ENCODE measurements at regions not wholly inside any gene's neighbourhood (a gene's known extent, or its start where the extent isn't known, plus 50 kb on each side); places are given as distances from the start of the nearest gene placed in this dataset.
A peak's percentile ranks its signal among the peaks of the same experiment; 100 is the strongest.

DNA sequence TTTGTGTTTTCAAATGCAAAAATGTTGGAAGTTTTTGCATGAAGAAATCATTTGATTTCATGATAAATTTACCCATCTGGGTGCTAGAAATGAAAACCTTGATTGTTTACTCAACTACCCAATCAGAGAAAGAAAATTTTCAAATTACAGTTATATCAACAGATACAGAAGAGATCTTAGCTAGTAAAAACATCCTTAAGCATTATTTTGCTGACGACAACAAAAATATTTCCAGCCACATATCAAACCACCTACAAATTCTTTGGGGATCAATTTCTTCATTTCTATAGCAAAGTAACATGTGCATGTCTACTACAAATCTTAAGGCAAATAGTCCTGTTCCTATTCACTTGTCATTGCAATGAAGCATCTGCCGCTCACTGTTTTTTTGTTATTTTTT, 530.3 kb downstream of the ZIC1 start:
- DNase-seq (ENCODE audit: low spot score) = no peak

DNA sequence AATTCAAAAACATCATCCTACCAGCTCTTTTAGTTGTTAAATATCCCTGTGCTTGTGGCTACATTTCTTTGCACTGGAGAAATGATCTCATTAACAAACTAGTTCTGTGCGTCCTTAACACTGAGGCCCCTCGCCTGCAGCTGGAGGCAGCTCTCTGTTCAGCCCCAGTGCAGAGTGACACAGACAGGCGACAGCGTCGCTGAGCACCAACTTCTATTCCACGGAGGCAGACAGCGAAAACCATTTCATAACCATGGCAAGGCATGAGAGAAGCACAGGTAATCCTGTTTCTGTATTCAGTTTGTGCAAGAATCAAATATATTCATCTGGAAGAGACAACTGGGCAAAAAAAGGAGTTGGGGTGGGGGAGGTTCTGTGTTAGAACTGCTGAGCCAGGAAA, 530.7 kb downstream of the ZIC1 start:
- peak; percentile 54 for DNase-seq (ENCODE audit: low spot score)

DNA sequence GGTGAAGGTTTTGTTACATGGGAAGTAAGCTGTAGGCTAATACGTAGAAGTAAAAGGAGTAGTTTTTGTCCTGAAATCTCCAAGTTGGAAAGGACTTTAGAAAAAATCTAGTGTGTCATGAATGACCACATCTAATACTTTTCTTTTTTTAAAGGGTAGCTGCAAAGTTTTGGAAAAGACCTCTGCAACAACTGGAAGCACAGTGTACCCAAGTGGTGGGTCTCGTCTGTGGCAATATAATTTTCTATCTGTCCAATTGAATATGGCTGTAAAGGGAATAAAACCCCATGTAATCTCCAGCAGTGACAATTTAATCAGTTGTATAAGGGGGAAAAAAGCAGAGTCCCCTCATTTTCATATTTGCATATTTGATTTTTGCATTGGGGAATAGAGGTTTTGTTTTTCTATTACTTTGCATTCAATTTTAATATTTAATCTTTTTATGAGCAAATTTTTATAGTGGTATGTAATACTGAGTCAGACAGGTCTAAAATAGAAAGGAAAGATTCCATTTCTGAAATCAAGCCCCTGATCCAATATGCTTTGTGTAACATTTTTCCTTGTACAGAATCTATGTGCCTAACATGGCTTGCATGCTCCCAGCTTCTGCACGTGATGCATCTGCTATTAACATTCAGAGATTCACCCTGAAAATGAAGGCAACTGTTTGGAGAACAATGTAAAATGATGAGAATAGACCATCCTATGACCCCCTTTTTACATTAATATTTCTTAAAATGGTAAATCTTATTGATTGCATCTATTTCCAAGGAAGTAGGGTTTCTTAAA, 531.4 kb downstream of the ZIC1 start:
- no peak for DNase-seq (ENCODE audit: low spot score)

DNA sequence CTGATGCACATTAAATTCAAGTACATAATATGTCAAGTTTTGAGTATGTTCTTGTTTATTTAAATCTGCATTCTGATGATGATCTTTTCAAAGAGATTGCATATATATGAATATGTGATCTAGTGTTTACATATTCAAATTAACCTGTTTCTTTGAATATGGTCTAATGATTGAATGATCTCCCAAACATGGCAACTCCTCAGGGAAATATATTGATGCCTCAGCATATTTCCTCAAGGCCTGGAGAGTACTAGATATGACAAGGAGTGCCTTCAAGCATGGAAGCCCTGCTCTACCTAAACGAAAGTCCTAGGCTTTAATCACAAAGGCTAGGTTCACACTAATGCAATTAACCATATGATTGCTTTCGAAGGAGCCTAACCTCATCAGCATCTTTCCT, 532.8 kb downstream of the ZIC1 start:
- DNase-seq (ENCODE audit: low spot score) = no peak

DNA sequence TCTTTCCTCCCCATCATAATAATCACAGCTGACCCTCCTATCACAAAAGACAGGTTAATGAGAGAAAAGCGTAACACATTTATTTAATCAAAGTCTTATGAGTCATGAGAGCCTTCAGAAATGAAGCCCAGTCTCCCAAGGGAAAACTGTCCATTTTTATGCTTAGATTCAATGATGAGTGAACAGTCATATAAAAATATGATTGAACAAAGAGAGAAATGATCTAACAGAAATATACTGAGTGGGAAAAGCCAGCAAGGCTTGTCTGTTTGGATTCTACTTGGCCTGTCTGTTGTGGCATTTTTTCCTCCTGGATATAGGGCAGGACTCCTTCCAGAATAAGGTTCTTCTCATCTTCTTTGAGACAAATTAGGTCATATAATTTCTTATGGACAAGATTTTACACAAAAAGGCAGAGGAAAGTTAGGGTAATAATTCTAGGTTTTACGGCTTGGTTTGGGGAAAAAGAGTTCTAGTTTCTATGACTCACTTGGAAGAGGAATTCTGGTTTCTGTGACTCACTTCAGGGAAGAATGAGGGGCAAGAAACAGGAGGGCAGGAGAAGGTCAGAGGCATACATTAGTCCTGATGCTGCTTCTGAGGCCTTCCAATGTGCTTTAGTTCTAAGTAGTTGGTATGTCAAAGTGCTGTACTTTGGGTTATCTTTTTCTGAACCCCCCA, 534.2 kb downstream of the ZIC1 start:
- DNase-seq (ENCODE audit: low spot score) = no peak

DNA sequence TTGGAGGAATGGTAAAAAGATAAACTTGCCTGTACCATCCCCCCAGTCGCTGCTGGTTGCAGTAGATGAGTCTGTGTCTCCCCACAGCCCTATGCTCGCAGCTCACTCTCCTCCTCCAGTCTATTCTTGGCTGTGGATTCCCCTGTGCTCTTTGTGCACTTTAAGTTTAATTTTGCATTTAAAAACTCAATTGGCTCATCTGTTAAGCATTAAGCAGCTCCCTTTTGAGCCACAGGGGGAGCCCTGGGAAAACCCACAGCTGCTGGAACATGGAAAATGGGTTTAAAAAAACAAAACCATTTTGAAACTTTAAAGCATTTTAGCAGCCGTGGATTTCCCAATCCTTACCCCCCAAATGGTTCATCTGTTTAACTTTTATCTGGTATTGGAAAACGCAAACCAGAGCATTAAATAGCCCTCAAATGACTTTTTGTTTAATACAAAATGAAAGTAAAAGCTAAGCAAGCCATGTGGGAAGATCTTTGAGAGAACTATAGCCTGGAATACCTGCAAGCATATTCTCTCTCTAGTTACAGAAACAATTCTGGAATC, 536.9 kb downstream of the ZIC1 start:
- DNase-seq (ENCODE audit: low spot score) = peak; percentile 44

DNA sequence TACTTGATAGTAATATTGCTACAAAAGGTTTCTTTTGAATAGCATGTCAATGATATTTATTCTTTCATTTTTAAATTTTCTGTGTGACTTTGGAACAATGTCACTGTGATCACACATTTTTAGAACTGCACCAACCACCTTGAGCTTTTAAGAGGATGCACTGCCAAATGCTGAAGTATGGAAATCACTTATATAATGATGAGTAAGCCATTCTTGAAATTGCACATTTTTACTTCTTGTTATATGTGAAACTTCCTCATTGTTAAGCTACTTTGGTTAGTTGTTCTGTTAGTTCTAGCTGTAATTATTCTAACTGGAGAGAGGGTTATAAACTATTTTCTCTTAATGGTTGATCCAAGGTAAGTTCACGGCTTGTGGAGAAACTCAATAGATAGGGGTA, 547.5 kb downstream of the ZIC1 start:
- DNase-seq (ENCODE audit: low spot score) = no peak

DNA sequence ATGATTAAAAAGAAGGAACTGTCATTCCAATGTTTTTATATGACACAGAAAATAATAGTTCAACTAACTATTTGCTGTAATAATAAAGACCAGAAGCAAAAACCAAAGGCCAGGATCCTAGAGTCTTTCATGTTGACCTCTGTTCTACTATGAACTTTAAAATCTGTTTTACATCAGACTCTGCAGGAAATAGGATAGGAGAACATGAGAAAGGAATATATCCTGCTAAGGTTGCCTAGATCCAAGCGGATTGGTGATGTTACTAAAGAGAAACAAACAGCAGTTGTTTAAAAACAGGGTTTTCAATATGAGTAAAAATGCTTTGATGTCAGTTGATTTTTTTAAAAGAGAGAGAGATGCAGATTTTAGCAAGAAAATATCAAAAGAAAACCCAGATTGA, 549.6 kb downstream of the ZIC1 start:
- no peak for DNase-seq (ENCODE audit: low spot score)

DNA sequence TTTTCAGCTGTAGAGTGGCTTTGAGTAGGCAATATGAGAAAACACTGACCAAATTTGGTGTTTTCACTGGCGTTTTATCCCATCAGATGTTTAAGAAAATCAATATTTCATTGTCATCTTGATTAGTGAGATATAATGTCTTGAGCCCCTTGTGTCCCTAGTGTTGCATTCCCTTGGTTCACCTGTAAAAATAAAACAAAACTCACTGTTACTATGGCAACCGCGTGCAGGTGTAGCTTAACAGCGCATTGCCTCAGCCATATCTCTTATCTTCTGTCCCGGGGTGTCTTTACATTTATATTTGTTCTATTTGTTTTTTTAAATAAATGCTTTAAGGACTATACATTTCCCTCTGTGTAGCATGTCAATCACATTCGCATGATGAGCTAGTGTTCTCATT, 551.6 kb downstream of the ZIC1 start:
- no peak for DNase-seq (ENCODE audit: low spot score)

DNA sequence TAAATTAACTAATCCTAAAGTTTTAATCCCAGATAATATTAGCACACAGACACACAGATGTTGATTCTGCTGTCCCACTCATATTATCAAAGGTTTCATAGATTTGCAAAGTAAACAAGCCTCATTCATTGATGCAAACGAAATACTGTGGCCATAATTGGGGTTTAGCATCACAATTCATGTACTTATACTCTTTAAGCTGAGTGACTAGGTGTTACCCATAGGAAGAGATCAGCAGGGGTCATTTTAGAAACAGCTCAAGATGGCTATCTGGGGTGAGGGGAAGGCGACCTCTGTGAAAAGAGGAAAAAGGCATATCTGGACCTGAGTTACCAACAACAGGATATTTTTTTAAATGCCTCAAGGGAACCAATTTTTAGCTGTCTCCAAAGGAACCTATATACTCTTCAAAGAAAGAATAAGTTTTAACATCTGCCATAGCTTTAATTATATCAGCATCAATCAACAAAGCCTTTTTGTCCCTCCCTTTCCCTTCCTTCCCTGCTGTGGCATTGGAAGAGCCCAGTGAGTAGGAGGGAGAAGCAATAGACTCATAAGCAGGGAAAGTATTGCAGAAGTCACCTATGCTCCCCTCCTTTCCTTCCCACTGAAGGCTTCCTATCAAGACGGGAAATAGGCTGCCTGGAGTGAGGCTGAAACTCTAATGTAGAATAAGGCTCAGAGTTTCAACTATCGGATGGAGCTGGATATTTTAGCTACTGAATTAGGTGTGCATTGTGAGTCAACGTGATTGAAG, 553.4 kb downstream of the ZIC1 start:
- no peak for DNase-seq (ENCODE audit: low spot score)

DNA sequence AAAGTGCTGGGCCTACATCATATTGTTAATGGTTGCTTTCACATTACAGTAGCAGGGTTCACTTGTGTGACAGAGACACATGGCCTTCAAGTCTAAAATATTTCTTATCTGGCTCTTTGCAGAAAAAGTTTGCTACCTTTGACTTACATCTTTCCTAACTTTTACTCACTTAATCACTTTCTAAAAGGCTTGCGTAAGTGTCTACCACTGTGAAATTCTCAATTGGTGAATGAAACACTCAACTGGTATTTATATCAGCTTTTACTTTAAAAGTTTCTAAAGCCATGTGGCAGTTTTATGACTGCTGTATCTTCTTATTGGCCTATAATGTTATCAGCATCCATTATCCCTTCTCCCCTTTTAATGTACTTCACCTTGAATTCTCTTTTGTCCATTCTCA, 554.5 kb downstream of the ZIC1 start:
- no peak for DNase-seq (ENCODE audit: low spot score)

DNA sequence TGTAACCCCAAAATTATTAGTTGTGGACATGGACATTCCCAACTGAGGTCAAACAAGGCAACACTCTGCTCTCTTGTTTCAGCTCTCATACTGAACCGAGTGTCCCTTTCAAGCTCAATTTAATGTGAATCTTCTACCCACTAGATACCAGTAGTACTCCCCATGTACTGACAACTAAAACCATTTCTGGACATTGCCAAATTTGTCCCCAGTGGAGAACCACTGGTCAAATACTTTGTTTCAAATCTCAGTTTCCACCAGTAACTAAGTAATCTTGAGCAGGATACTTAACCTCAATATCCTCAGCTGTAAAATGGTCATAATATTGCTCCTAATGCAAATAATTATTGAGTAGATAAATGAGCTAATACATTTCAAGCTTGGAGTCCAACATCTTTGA, 566.0 kb downstream of the ZIC1 start:
- DNase-seq (ENCODE audit: low spot score) = no peak

DNA sequence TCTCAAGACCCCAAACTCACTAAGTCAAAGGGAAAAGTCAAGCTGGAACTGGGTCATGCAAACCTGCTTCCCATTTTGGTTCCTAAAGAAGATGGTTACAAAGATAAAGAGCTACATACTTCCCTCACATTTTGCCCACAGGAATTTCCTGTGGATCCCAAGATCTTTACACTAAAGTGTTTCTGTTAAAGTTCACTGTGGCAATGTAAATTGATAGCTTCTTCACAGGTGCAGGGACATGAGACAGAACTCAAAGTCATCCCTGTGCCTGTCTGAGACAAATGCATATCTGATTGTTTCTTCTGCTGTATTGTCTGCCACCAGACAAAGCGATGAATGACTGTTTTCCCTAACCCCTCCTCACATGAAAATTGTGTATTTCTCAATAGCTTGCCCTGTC, 567.8 kb downstream of the ZIC1 start:
- DNase-seq (ENCODE audit: low spot score) = no peak

DNA sequence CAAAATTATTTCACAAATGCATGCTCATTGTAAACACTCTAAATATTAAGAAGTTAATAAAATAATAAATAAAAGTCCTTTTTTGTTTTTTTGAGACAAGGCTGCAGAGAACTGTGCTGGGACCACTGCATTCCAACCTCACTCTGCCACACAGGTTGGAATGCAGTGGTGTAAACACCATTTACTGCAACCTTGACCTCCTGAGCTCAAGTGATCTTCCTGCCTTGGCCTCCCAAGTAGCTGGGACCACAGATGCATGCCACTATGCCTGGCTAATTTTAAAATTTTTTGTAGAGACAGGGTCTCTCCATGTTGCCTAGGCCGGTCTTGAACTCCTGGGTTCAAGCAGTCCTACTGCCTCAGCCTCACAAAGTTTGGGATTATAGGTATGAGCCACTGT, 578.4 kb downstream of the ZIC1 start:
- DNase-seq (ENCODE audit: low spot score) = no peak

DNA sequence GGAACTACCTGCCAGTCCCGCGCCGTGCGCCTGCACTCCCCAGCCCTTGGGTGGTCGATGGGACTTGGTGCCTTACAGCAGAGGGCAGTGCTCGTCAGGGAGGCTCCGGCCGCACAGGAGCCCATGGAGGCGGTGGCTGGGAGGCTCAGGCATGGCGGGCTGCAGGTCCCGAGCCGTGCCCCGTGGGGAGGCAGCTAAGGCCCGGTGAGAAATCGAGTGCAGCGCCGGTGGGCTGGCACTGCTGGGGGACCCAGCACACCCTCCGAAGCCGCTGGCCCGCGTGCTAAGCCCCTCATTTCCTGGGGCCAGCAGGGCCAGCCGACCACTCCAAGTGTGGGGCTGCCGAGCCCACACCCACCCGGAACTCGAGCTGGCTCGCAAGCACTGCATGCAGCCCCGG, 580.2 kb downstream of the ZIC1 start:
- DNase-seq (ENCODE audit: low spot score) = no peak

DNA sequence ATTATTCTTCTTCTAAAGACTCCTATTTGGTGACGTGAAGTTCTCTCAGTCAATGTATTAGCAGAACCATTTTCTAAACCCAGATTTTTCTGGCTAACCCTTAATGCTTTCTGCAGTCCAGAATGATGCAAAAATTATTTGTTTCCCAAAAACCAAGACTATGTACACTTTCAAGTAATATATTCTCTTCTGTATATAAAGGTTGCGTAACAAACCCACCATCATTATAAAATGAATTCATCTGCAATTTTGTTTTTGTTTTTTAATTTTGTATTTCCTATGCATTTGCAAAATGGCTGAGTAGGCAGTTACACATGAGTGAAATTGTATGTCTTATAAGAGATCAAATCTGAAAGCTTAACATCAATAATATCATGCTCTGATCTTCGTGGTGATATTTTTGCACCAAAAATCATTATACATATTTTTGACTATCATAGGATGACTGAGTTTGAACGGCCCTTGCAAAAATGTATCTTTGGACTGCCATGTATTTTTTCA, 593.6 kb downstream of the ZIC1 start:
- DNase-seq (ENCODE audit: low spot score) = no peak

DNA sequence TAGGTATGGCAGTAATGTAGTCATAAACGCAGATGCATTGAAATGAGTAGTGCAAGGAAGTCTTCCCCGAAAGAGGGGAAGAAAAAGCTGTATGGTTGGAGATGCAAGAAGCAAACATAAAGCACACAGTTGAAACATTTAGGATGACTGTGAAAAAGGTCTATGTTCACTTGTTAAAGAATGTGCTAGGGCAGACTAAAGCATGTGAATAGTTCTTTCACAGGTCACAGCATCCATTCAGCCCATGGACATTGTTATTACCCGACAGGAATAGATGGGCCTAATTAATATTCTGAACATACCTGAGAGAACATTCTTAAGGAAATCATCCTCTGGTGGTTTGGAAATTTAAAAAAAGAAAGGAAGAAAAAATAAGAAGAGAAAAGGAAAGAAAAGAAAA, 595.2 kb downstream of the ZIC1 start:
- no peak for DNase-seq (ENCODE audit: low spot score)

DNA sequence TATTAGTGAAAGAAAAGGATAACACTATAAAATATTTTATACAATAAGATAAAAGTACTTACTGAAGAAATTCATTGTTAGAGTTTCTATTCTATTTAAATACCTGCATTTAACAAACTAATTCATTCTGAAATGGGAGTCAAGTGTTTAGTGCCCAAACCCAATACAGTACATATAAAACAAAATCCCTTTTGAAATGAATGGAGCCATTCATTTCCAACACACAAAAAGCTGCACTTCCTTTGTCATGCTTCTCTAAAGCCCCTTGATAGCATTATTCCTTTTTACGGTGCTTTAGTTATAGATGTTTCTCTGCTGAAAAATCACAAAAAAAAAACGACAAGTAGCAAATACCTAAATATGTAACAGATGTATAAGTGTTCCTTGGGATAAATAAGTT, 596.3 kb downstream of the ZIC1 start:
- no peak for DNase-seq (ENCODE audit: low spot score)

DNA sequence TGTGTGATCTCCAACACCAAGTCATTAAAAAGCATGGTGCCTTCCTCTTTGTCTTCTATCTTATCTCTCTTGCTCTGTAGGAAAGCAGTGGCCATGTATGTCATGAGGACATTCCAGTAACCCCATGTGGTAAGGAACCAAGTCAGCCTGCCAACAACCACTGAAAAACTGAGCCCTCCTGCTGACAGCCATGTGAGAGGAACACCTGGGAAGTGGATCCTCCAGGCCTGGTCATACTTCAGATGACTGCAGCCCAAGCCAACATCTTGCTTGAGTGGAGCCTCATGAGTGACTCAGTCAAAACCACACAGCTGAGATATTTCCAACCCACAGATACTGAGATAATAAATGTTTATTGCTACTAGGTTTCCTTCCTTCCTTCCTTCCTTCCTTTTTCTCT, 597.3 kb downstream of the ZIC1 start:
- DNase-seq (ENCODE audit: low spot score) = no peak

DNA sequence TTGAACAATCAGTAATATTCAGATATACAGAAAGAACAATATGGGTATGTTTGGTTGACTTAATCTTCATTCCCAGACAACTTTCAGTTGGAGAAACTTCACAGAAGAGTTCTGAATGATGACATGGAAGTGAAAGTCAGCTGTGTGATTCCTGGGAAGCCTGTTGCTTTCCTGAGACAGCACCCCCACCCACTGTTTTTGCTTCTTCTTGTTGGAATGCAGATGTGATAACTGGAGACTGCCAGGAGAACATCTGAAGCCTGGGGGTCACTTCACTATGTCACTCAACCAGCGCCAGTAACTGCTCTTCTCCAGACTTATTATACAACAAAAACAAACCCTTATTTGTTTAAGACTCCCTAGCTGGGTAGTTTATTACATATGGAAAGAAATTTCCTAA, 599.4 kb downstream of the ZIC1 start:
- DNase-seq (ENCODE audit: low spot score) = no peak

DNA sequence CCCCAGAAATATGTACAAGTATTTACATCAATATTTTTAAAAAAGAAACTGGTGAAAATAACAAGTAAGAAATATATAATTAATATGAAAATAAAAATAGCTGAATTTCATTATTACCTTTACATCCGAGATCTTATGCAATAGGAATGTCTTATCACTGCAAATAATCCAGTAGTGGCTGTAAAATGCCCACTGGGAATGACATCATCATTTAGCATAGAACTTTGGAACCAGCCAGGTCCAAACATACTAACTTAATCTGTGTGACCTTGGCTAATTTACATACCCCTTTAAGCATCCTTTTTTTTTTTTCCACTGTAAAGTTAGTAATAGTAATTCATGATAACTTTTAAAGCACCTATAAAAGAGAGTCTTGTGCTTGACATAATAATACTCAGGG, 611.7 kb downstream of the ZIC1 start:
- DNase-seq (ENCODE audit: low spot score) = no peak

DNA sequence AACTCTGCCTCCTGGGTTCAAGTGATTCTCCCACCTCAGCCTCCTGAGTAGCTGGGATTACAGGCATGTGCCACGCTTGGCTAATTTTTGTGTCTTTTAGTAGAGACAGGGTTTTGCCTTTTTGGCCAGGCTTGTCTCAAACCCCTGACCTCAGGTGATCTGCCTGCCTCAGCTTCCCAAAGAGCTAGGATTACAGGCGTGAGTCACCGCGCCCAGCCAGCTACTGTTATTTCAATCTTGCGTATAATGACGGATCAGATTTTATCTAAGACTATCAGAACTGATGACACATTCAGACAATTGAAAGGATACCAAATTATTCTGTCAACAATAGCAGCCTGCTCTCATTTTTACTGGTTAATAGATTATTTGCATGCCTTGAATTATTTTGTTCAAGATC, 612.2 kb downstream of the ZIC1 start:
- no peak for DNase-seq (ENCODE audit: low spot score)

DNA sequence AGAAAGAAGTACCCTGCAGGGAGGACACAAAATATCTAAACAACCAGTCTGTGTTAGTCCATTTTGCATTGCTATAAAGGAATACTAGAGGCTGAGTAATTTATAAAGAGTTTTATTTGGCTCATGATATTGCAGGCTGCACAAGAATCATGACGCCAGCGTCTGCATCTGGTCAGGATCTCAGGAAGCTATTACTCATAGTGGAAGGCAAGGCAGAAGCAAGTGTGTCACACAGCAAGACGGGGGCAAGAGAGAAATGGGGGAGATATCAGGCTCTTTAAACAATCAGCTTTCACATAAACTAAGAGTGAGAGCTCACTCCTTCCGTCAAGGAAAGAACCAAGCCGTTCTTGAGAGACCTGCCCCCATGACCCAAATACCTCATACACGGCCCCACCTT, 614.8 kb downstream of the ZIC1 start:
- DNase-seq (ENCODE audit: low spot score) = no peak
